ENCODE measurements at regions not wholly inside any gene's neighbourhood (a gene's known extent, or its start where the extent isn't known, plus 50 kb on each side); places are given as distances from the start of the nearest gene placed in this dataset.
"Not testable (repeated sequence)": the region's sequence is repeated elsewhere in the genome, so short reads cannot be mapped to it uniquely, and the experiment has no call there.

- BruUV-seq (replicated peaks), result no TSS peak
- no peaks in the 10 kb centered on the region for H3K79me2 ChIP-seq (ENCODE audit: insufficient read depth, low read depth, low read length)
- no peak for DNase-seq (ENCODE audit: low spot score)
- no peak overlapping the region for H2AFZ ChIP-seq (ENCODE audit: low read length)
- H3K9me3 ChIP-seq (ENCODE audit: low read length), result no peaks in the 10 kb centered on the region
- intact Hi-C loops (cut with micrococcal nuclease; ENCODE audit: unreplicated experiment), result no loop called here
- no peaks in the 10 kb centered on the region for H3K4me1 ChIP-seq (ENCODE audit: insufficient read depth, low read length, poor library complexity, severe bottlenecking)
- H3K4me2 ChIP-seq (ENCODE audit: low read length), result no peak overlapping the region
- H3K36me3 ChIP-seq (ENCODE audit: insufficient read depth, low read length), result no peaks in the 10 kb centered on the region
- POLR2A ChIA-PET, result no interaction called here
- no peak overlapping the region for H3K27ac ChIP-seq (ENCODE audit: low read depth, low read length, poor library complexity, severe bottlenecking)
- CTCF ChIA-PET (ENCODE audit: unreplicated experiment), result no interaction called here
- no peak overlapping the region for H3K4me3 ChIP-seq (ENCODE audit: low read depth, low read length, poor library complexity, severe bottlenecking)
- H3K9me2 ChIP-seq (ENCODE audit: insufficient read depth, low read length), result no peaks in the 10 kb centered on the region
- TF ChIP-seq CTCF (conservative IDR thresholded peaks at IDR 0.05; ENCODE audit: low read length) (no peak), EZH2phosphoT487 (IDR thresholded peaks at IDR 0.05; ENCODE audit: borderline replicate concordance, low read depth, low read length) (no peak)
- H4K20me1 ChIP-seq (ENCODE audit: insufficient read depth, low read length), result no peaks in the 10 kb centered on the region
Observed at GRCh38 chrX:74049126-74049525, 196.6 kb upstream of the XIST start.

DNA sequence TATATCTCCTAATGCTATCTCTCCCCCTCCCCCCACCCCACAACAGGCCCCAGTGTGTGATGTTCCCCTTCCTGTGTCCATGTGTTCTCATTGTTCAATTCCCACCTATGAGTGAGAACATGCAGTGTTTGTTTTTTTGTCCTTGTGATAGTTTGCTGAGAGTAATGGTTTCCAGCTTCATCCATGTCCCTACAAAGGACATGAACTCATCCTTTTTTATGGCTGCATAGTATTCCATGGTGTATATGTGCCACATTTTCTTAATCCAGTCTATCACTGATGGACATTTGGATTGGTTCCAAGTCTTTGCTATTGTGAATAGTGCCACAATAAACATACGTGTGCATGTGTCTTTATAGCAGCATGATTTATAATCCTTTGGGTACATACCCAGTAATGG is 181.6 kb upstream of the XIST start:
- H3K9me2 ChIP-seq (ENCODE audit: insufficient read depth, low read length); BruUV-seq (replicated peaks); H4K20me1 ChIP-seq (ENCODE audit: insufficient read depth, low read length); DNase-seq (ENCODE audit: low spot score); H3K9me3 ChIP-seq (ENCODE audit: low read length); H3K27ac ChIP-seq (ENCODE audit: low read depth, low read length, poor library complexity, severe bottlenecking); CTCF ChIA-PET (ENCODE audit: unreplicated experiment); H3K4me3 ChIP-seq (ENCODE audit: low read depth, low read length, poor library complexity, severe bottlenecking); intact Hi-C loops (cut with micrococcal nuclease; ENCODE audit: unreplicated experiment); POLR2A ChIA-PET; H2AFZ ChIP-seq (ENCODE audit: low read length); H3K79me2 ChIP-seq (ENCODE audit: insufficient read depth, low read depth, low read length); H3K36me3 ChIP-seq (ENCODE audit: insufficient read depth, low read length); H3K4me1 ChIP-seq (ENCODE audit: insufficient read depth, low read length, poor library complexity, severe bottlenecking); H3K4me2 ChIP-seq (ENCODE audit: low read length): not testable (repeated sequence)

DNA sequence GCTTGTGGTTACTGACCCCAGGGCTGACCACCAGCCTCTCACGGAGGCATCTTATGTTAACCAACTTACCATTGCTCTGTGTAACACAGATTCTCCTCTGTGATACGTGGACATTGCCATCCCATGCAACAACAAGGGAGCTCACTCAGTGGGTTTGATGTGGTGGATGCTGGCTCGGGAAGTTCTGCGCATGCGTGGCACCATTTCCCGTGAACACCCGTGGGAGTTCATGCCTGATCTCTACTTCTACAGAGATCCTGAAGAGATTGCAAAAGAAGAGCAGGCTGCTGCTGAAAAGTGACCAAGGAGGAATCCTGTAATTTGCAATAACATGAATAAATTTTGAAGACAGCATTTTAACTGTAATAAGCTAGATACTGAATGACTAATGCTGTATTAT is 179.0 kb upstream of the XIST start:
- CTCF ChIA-PET (ENCODE audit: unreplicated experiment); BruUV-seq (replicated peaks): not testable (repeated sequence)

GRCh38 chrX:74030766-74031165 is 178.3 kb upstream of the XIST start:
- H3K9me2 ChIP-seq (ENCODE audit: insufficient read depth, low read length); H4K20me1 ChIP-seq (ENCODE audit: insufficient read depth, low read length); H3K9me3 ChIP-seq (ENCODE audit: low read length); intact Hi-C loops (cut with micrococcal nuclease; ENCODE audit: unreplicated experiment); H2AFZ ChIP-seq (ENCODE audit: low read length); H3K79me2 ChIP-seq (ENCODE audit: insufficient read depth, low read depth, low read length); DNase-seq (ENCODE audit: low spot score); CTCF ChIA-PET (ENCODE audit: unreplicated experiment); H3K27ac ChIP-seq (ENCODE audit: low read depth, low read length, poor library complexity, severe bottlenecking); H3K4me2 ChIP-seq (ENCODE audit: low read length); BruUV-seq (replicated peaks); POLR2A ChIA-PET; H3K36me3 ChIP-seq (ENCODE audit: insufficient read depth, low read length); H3K4me1 ChIP-seq (ENCODE audit: insufficient read depth, low read length, poor library complexity, severe bottlenecking); H3K4me3 ChIP-seq (ENCODE audit: low read depth, low read length, poor library complexity, severe bottlenecking): not testable (repeated sequence)

More for the DNA sequence above, 179.0 kb upstream of the XIST start:
- intact Hi-C loops (cut with micrococcal nuclease; ENCODE audit: unreplicated experiment); H3K27ac ChIP-seq (ENCODE audit: low read depth, low read length, poor library complexity, severe bottlenecking); H2AFZ ChIP-seq (ENCODE audit: low read length); H3K4me2 ChIP-seq (ENCODE audit: low read length); H4K20me1 ChIP-seq (ENCODE audit: insufficient read depth, low read length); H3K79me2 ChIP-seq (ENCODE audit: insufficient read depth, low read depth, low read length); H3K4me1 ChIP-seq (ENCODE audit: insufficient read depth, low read length, poor library complexity, severe bottlenecking); POLR2A ChIA-PET; H3K9me2 ChIP-seq (ENCODE audit: insufficient read depth, low read length); H3K36me3 ChIP-seq (ENCODE audit: insufficient read depth, low read length); DNase-seq (ENCODE audit: low spot score); H3K9me3 ChIP-seq (ENCODE audit: low read length); H3K4me3 ChIP-seq (ENCODE audit: low read depth, low read length, poor library complexity, severe bottlenecking): not testable (repeated sequence)

GRCh38 chrX:74025145-74025544 is 172.6 kb upstream of the XIST start:
- H3K27ac ChIP-seq (ENCODE audit: low read depth, low read length, poor library complexity, severe bottlenecking); H3K9me3 ChIP-seq (ENCODE audit: low read length); H3K4me2 ChIP-seq (ENCODE audit: low read length); DNase-seq (ENCODE audit: low spot score); H2AFZ ChIP-seq (ENCODE audit: low read length); H4K20me1 ChIP-seq (ENCODE audit: insufficient read depth, low read length); H3K79me2 ChIP-seq (ENCODE audit: insufficient read depth, low read depth, low read length); CTCF ChIA-PET (ENCODE audit: unreplicated experiment); POLR2A ChIA-PET; H3K4me1 ChIP-seq (ENCODE audit: insufficient read depth, low read length, poor library complexity, severe bottlenecking); intact Hi-C loops (cut with micrococcal nuclease; ENCODE audit: unreplicated experiment); H3K9me2 ChIP-seq (ENCODE audit: insufficient read depth, low read length); H3K4me3 ChIP-seq (ENCODE audit: low read depth, low read length, poor library complexity, severe bottlenecking); H3K36me3 ChIP-seq (ENCODE audit: insufficient read depth, low read length); BruUV-seq (replicated peaks): not testable (repeated sequence)
